ENCODE measurements at regions not wholly inside any gene's neighbourhood (a gene's known extent, or its start where the extent isn't known, plus 50 kb on each side); places are given as distances from the start of the nearest gene placed in this dataset.

DNA sequence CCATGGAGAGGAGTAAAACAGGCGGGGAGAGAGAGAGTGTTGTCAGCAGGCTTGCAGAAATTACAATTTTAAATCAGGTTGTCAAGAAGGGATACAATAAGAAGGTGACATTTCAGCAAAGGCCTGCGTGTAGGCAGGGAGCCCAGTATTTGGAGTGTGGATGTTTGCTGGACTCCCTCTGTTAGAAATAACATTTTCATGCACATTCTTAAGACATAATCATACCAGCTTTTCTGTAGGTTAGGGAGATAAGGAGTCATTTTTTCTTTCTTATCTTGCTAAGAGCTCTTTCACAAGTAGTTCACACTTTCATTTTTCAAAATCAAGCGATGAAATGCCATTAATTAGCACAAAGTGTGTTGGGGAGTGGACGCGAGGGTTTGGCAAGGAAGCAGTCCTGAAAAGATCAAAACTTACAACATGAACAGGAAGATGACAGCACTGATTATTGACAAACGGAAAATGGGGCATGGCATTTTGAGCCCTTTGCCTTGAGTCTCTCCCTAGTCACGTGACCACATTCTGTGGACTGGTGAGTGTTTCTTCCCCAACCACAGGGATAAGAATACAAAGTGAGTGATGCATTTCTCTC is 160.2 kb downstream of the DAD1 start:
- peak in 1 of 8 experiments; percentile 43 for ATAC-seq (replicated peaks in 6 of 8)
- 48 to 97% (median 78%) methylated on average over 4 to 7 of the region's 7 CpGs; no CpG with 5 or more reads in 2 of the 10 experiments for WGBS, 10 experiments

DNA sequence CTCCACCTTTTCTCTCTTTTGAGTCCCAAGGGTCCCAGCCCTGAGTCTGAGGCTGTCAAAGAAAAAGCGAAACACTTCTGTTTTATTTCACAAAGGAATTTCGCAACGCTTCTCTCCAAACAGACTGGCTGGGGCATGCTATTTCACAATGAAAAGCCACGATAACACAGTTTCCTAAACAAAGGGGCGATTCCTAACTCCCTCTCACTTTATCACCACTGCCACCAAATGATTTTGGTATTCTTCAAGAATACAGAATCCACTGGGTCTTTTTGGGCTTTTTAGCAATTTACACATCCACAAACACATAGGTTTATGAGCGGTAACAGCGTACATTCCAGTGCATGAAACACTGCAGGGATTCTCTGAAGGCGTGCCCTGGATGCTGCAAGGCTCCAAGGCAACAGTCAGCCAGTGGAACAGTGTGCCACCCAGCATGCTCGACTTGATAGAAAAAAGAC is 161.2 kb downstream of the DAD1 start:
- Histone ChIP-seq H3K27ac (peak overlapping the region in 1 of 2 donors; percentile 30), H3K4me1 (replicated peaks in 1 of 2) (peaks cover 22 to 27% of the 10 kb centered on the region in 2 donors), H3K4me3 (peak overlapping the region in 1 of 5 donors; percentile 14)
- ATAC-seq (replicated peaks in 6 of 8): peak in 7 of 8 experiments; percentile 63 to 85 (median 77)
- WGBS, 10 experiments: 0 to 42% (median 20%) methylated on average over 1 to 8 of the region's 9 CpGs; no CpG with 5 or more reads in 1 of the 10 experiments
- in situ Hi-C loops (cut with MboI; ENCODE audit: low pct_unique_long_range_greater_than_20kb in 2 of 9, low sequenced_read_pairs in 9 of 9, unreplicated experiment in 9 of 9): no loop called here

More for the DNA sequence above, 160.2 kb downstream of the DAD1 start:
- H3K27ac ChIP-seq: no peak overlapping the region
- H3K4me1 ChIP-seq (replicated peaks in 1 of 2): peaks cover 26 to 33% of the 10 kb centered on the region in 2 donors
- in situ Hi-C loops (cut with MboI; ENCODE audit: low pct_unique_long_range_greater_than_20kb in 2 of 9, low sequenced_read_pairs in 9 of 9, unreplicated experiment in 9 of 9): no loop called here
- H3K4me3 ChIP-seq: no peak overlapping the region

GRCh38 chr14:22426711-22427110 is 162.3 kb downstream of the DAD1 start:
- no peak for ATAC-seq (replicated peaks in 6 of 8)
- Histone ChIP-seq H3K4me1 (replicated peaks in 1 of 2) (peaks cover 22 to 26% of the 10 kb centered on the region in 2 donors), H3K4me3 (no peak overlapping the region), H3K27ac (no peak overlapping the region)
- in situ Hi-C loops (cut with MboI; ENCODE audit: low pct_unique_long_range_greater_than_20kb in 2 of 9, low sequenced_read_pairs in 9 of 9, unreplicated experiment in 9 of 9): no loop called here
- WGBS, 10 experiments: 20 to 100% (median 82%) methylated on average over 1 to 7 of the region's 7 CpGs; no CpG with 5 or more reads in 1 of the 10 experiments

- 39 to 100% (median 67%) methylated on average over 1 to 4 of the region's 4 CpGs; no CpG with 5 or more reads in 1 of the 10 experiments for WGBS, 10 experiments
- ATAC-seq (replicated peaks in 6 of 8): no peak
- H3K4me1 ChIP-seq (replicated peaks in 1 of 2): peaks cover 15 to 18% of the 10 kb centered on the region in 2 donors
- H3K27ac ChIP-seq: no peak overlapping the region
- H3K4me3 ChIP-seq: no peak overlapping the region
- in situ Hi-C loops (cut with MboI; ENCODE audit: low pct_unique_long_range_greater_than_20kb in 2 of 9, low sequenced_read_pairs in 9 of 9, unreplicated experiment in 9 of 9): no loop called here
Observed at GRCh38 chr14:22423958-22424357, 165.1 kb downstream of the DAD1 start.

DNA sequence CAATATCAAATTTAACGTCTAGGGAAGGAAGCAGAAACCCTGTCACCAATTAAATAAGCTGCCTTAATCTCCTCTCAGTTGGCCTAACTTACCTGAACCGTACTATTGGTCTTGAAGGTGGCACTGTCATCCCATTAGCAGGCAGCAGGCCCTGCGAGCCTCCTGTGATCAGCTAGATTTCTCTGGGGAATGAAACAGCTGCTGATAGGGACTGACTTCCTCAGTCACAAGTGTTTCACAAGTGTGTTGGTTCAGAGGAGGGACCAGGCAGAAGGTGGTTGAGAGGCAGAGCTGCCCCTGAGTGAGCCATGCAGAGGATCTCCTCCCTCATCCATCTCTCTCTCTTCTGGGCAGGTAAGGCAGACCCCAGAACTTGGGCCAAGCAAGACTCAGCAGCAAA is 166.8 kb downstream of the DAD1 start:
- H3K4me3 ChIP-seq: no peak overlapping the region
- H3K27ac ChIP-seq: no peak overlapping the region
- ATAC-seq (replicated peaks in 6 of 8): no peak
- peaks cover under 1 to 7% of the 10 kb centered on the region in 2 donors for H3K4me1 ChIP-seq (replicated peaks in 1 of 2)
- WGBS, 10 experiments: 34 to 75% (median 54%) methylated on average over 1 to 3 of the region's 3 CpGs; no CpG with 5 or more reads in 4 of the 10 experiments
- in situ Hi-C loops (cut with MboI; ENCODE audit: low pct_unique_long_range_greater_than_20kb in 2 of 9, low sequenced_read_pairs in 9 of 9, unreplicated experiment in 9 of 9): no loop called here

DNA sequence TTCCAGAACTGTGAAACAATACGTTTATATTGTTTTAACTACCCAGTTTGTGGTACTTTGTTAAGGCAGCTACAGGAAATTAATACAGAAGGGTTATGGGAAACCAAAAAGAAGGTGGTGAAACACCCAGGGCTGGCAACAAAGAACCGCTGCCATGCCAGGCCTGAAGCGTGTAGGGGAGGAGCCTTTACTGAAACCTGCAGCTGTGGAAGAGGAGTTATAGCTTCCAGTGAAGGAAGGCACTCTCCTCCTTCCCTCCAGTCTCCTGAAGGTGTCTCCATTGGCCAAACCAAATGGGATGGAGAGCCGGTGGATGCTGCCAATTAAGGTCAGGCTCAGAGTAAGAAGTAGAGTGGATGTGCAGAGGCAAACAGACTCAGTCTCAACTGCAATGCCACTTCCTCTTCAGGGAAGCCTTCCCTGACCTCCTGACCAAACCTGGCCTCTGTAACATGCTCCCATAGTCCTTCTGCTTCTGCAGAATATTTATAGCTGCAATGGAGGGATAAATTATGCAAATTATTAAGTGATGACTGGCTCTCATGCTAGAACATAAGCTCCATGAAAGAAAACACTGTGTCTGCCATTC is 168.3 kb downstream of the DAD1 start:
- H3K4me1 ChIP-seq (replicated peaks in 1 of 2): peaks cover 0 to 6% of the 10 kb centered on the region in 2 donors
- 13 to 100% (median 70%) methylated on average over 1 to 3 of the region's 4 CpGs; no CpG with 5 or more reads in 3 of the 10 experiments for WGBS, 10 experiments
- no peak overlapping the region for H3K27ac ChIP-seq
- in situ Hi-C loops (cut with MboI; ENCODE audit: low pct_unique_long_range_greater_than_20kb in 2 of 9, low sequenced_read_pairs in 9 of 9, unreplicated experiment in 9 of 9): no loop called here
- no peak for ATAC-seq (replicated peaks in 6 of 8)
- no peak overlapping the region for H3K4me3 ChIP-seq

GRCh38 chr14:22419620-22420019 is 169.4 kb downstream of the DAD1 start:
- Histone ChIP-seq H3K27ac (no peak overlapping the region), H3K4me1 (replicated peaks in 1 of 2) (peaks cover 5 to 6% of the 10 kb centered on the region in 2 donors), H3K4me3 (no peak overlapping the region)
- ATAC-seq (replicated peaks in 6 of 8): no peak
- in situ Hi-C loops (cut with MboI; ENCODE audit: low pct_unique_long_range_greater_than_20kb in 2 of 9, low sequenced_read_pairs in 9 of 9, unreplicated experiment in 9 of 9): no loop called here
- WGBS, 10 experiments: 25 to 92% (median 85%) methylated on average over 1 to 3 of the region's 3 CpGs; no CpG with 5 or more reads in 3 of the 10 experiments

- Histone ChIP-seq H3K4me1 (replicated peaks in 1 of 2) (peaks cover 5 to 6% of the 10 kb centered on the region in 2 donors), H3K4me3 (no peak overlapping the region), H3K27ac (no peak overlapping the region)
- WGBS, 10 experiments: 0 to 100% (median 45%) methylated on average over 1 to 5 of the region's 5 CpGs; no CpG with 5 or more reads in 1 of the 10 experiments
- peak in 2 of 8 experiments; percentile 42 to 48 for ATAC-seq (replicated peaks in 6 of 8)
- in situ Hi-C loops (cut with MboI; ENCODE audit: low pct_unique_long_range_greater_than_20kb in 2 of 9, low sequenced_read_pairs in 9 of 9, unreplicated experiment in 9 of 9): no loop called here
Observed at GRCh38 chr14:22418631-22419030, 170.4 kb downstream of the DAD1 start.

DNA sequence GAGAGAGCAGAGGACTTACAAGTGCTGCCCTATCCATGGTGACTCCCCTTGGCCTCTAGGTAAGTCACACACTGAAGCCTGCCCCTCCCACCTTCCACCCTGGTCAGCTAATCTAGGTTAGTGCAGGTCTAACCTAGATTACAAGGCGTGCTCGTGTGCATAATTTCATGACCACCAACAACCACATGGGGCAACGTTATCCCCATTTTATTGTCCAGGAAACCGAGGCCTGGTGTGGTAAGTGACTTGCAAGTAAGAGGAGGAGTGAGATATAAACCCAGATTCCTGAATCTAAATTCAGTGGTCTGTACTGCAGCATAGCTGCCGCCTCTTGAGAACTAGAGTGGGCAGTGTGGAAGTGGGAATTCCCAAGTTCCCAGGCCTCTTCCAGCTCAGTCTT is 171.1 kb downstream of the DAD1 start:
- 58 to 90% (median 67%) methylated on average over 1 to 5 of the region's 5 CpGs; no CpG with 5 or more reads in 5 of the 10 experiments for WGBS, 10 experiments
- H3K4me3 ChIP-seq: no peak overlapping the region
- in situ Hi-C loops (cut with MboI; ENCODE audit: low pct_unique_long_range_greater_than_20kb in 2 of 9, low sequenced_read_pairs in 9 of 9, unreplicated experiment in 9 of 9): no loop called here
- no peak for ATAC-seq (replicated peaks in 6 of 8)
- no peak overlapping the region for H3K27ac ChIP-seq
- H3K4me1 ChIP-seq (replicated peaks in 1 of 2): peaks cover 9 to 10% of the 10 kb centered on the region in 2 donors

DNA sequence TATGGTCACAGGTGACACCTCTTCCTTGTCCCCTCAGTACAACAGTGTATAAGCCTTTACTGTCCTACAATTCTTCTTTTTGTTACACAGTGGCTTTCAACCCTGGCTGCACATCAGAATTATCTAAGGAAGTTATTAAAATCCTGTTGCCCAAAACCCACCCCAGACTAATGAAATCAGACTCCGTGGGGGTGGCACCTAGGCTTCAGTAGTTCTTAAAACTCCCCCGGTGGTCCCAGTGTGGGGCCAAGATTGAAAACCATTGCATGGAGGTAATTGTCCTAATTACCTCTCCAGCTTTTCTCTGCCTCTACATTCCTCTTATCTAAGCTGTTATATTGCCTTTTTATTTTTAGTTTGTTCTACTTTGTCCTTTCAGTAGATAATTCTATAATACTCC is 172.8 kb downstream of the DAD1 start:
- in situ Hi-C loops (cut with MboI; ENCODE audit: low pct_unique_long_range_greater_than_20kb in 2 of 9, low sequenced_read_pairs in 9 of 9, unreplicated experiment in 9 of 9): no loop called here
- no peak overlapping the region for H3K27ac ChIP-seq
- peaks cover 15 to 26% of the 10 kb centered on the region in 2 donors for H3K4me1 ChIP-seq (replicated peaks in 1 of 2)
- no peak overlapping the region for H3K4me3 ChIP-seq
- ATAC-seq (replicated peaks in 6 of 8): no peak
- WGBS, 10 experiments: 0 to 90% (median 67%) methylated on average over 1 to 2 of the region's 2 CpGs; no CpG with 5 or more reads in 2 of the 10 experiments

DNA sequence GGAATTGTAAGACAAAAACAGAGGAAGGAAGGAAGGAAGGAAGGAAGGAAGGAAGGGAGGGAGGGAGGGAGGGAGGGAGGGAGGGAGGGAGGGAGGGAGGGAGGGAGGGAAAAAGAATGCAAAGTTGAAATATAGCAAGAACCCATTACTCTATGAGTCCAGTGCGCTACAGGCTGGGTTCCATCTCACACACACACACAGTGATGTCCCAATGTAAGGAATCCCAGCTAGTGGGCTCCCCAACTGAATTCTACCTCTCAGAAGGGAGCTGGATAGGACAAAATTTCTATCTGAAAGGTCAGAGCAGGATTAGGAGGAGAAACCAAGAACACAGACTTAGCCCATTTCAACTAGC is 173.4 kb downstream of the DAD1 start:
- in situ Hi-C loops (cut with MboI; ENCODE audit: low pct_unique_long_range_greater_than_20kb in 2 of 9, low sequenced_read_pairs in 9 of 9, unreplicated experiment in 9 of 9): no loop called here
- Histone ChIP-seq H3K27ac (no peak overlapping the region), H3K4me3 (no peak overlapping the region), H3K4me1 (replicated peaks in 1 of 2) (peaks cover 15 to 28% of the 10 kb centered on the region in 2 donors)
- WGBS, 10 experiments: 100% methylated on average over 1 of the region's 1 CpG; no CpG with 5 or more reads in 8 of the 10 experiments
- no peak for ATAC-seq (replicated peaks in 6 of 8)

DNA sequence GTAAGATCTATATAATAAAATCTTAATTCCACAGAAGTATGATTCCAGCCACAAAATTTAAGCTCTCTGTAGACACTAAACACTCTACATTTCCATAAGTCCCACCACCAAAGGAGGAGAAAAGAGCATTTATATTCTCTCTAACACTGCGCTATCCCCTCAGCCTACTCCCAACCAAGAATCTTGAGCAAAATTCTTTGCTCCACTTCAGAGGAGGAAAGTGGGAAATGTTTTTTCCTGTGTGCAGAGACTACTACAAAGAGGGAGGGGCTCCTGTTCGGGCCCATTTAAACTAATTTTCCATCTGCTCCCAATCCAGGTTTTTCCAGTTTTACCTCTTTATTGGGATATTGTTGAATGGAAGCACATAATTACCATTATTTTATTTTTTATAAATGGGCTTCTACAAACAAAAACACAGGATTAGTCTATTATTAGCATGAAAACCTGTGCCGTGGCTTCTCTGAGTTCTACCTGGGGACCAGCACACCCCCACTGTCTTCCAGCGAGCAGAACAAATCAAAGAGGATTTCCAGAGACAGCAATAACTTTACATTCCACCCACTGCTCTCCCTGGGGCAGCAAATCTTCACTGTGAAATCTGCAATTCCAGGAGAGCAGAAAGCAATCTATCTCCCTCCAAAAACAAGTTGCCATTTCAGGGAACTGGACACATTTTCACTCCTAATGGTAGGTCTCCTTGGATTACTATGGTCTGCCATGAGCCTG is 174.0 kb downstream of the DAD1 start:
- in situ Hi-C loops (cut with MboI; ENCODE audit: low pct_unique_long_range_greater_than_20kb in 2 of 9, low sequenced_read_pairs in 9 of 9, unreplicated experiment in 9 of 9): no loop called here
- WGBS, 10 experiments: 23 to 100% (median 73%) methylated on average over 1 to 4 of the region's 4 CpGs; no CpG with 5 or more reads in 2 of the 10 experiments
- no peak overlapping the region for H3K27ac ChIP-seq
- H3K4me3 ChIP-seq: no peak overlapping the region
- ATAC-seq (replicated peaks in 6 of 8): peak in 1 of 8 experiments; percentile 56
- peaks cover 15 to 28% of the 10 kb centered on the region in 2 donors for H3K4me1 ChIP-seq (replicated peaks in 1 of 2)

DNA sequence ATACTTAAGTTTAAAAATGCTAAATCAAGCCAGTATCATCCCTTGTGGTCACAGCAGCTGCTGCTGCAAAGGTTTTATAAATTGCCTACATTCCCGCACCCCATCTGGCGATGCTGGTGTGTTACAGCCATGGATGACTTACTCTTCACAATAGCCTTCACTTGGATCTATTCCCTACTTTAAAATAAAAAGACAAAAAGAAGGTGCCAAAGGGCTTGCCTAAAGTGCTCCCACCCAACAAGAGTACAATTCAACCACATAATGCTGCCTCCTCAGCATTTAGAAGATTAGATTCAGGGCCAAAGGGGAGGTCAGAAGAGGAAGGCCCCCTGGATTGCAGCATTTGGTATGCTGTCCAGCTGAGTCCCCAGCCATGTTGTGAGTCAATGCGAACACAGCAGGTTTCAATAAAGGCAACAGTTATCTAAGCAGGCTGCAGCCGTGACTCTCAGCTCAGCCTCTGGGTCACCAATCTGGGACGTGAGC is 176.1 kb downstream of the DAD1 start:
- Histone ChIP-seq H3K4me3 (no peak overlapping the region), H3K4me1 (replicated peaks in 1 of 2) (peaks cover 9 to 28% of the 10 kb centered on the region in 2 donors), H3K27ac (peak overlapping the region; percentile 1 to 49)
- in situ Hi-C loops (cut with MboI; ENCODE audit: low pct_unique_long_range_greater_than_20kb in 2 of 9, low sequenced_read_pairs in 9 of 9, unreplicated experiment in 9 of 9): no loop called here
- ATAC-seq (replicated peaks in 6 of 8): peak; percentile 52 to 82 (median 68)
- WGBS, 10 experiments: 0 to 46% (median 33%) methylated on average over 1 to 4 of the region's 5 CpGs; no CpG with 5 or more reads in 4 of the 10 experiments
